Stomach (tissue), 8 donors: ENCODE measurements at regions not wholly inside any gene's neighbourhood (a gene's known extent, or its start where the extent isn't known, plus 50 kb on each side); places are given as distances from the start of the nearest gene placed in this dataset.
"Not testable (repeated sequence)": the region's sequence is repeated elsewhere in the genome, so short reads cannot be mapped to it uniquely, and the experiment has no call there.

Source experiments
- DNase-seq, 2 donors: peaks; one replicate each; pipeline versions ENCODE4 v3.0.0 to v3.0.0-alpha.2; 2013 to 2019
- H3K27ac ChIP-seq, 5 donors: fragments of 200-600 bp in 4 of 5; sonication (generic) in 4 of 5; one replicate each; pipeline ENCODE4 v1.5.1; 2013 to 2019; ENCODE audit warnings: mild to moderate bottlenecking in 1 of 5, moderate library complexity in 1 of 5
- H3K27me3 ChIP-seq, 3 donors: fragments of 200-600 bp; sonication (generic); one replicate each; pipeline ENCODE4 v1.5.1; 2017 to 2019; ENCODE audit warnings: mixed run types in 1 of 3
- H3K36me3 ChIP-seq, 4 donors: fragments of 200-600 bp; sonication (generic); 1 replicate in 3 of 4; 2 replicates in 1 of 4; pipeline ENCODE4 v1.5.1; 2016 to 2019
- H3K4me1 ChIP-seq, 4 donors: fragments of 200-600 bp; sonication (generic); one replicate each; pipeline ENCODE4 v1.5.1; 2016 to 2019
- H3K4me3 ChIP-seq, 4 donors: fragments of 200-600 bp; sonication (generic) in 3 of 4; one replicate each; pipeline ENCODE4 v1.5.1; 2016 to 2019; ENCODE audit warnings: mild to moderate bottlenecking in 1 of 4
- H3K9me3 ChIP-seq, 4 donors: fragments of 200-600 bp; sonication (generic); one replicate each; pipeline ENCODE4 v1.5.1; 2016 to 2019
- CTCF ChIP-seq, 7 experiments: fragments of 450-650 bp in 4 of 7; fragments of 200-600 bp in 3 of 7; sonication (generic) in 3 of 7; IDR thresholded peaks; one replicate each; pipeline ENCODE4 v1.5.1; 2016 to 2019; ENCODE audit warnings: antibody characterized with exemption in 7 of 7, control low read depth in 2 of 7, mild to moderate bottlenecking in 1 of 7
- EP300 ChIP-seq: sonication (generic); formaldehyde crosslinking; IDR thresholded peaks from one replicate; pipeline ENCODE4 v1.6.1; 2017; ENCODE audit warnings: antibody characterized with exemption
- POLR2A ChIP-seq, 4 donors: fragments of 450-650 bp; IDR thresholded peaks; one replicate each; pipeline ENCODE4 v1.6.1; 2016; ENCODE audit warnings: antibody characterized with exemption in 4 of 4, control low read depth in 2 of 4, mild to moderate bottlenecking in 1 of 4, moderate library complexity in 1 of 4
- POLR2AphosphoS5 ChIP-seq, 3 donors: sonication (generic); formaldehyde crosslinking; IDR thresholded peaks; one replicate each; pipeline ENCODE4 v1.6.1; 2016; ENCODE audit warnings: antibody characterized with exemption in 3 of 3
- WGBS, 5 donors: extraction: QIAGEN DNeasy Blood & Tissue Kit in 3 of 5; methylation state at CpG; one replicate each; pipeline versions ENCODE4 v1.1.5 to v1.1.7; 2013 to 2018; 5-methylcytosine and 5-hydroxymethylcytosine counted together
- intact Hi-C: fragments of 100-400 bp; cut with DNase I; formaldehyde crosslinking; loops from one replicate; pipeline ENCODE4 v1.15.1; 2023; ENCODE audit warnings: low total_unique reads
- donor health status: healthy with polysubstance abuse.
- donor health status: Bipolar disorder and iron deficiency.
- donor health status: healthy.

- H3K9me3 ChIP-seq, DNase-seq, H3K27ac ChIP-seq, H3K27me3 ChIP-seq, H3K4me1 ChIP-seq, H3K36me3 ChIP-seq, H3K4me3 ChIP-seq, intact Hi-C loops: not testable (repeated sequence)
- 73 to 84% (median 82%) methylated on average over 2 to 3 of the region's 3 CpGs for WGBS, 5 donors
These were observed 476.0 kb upstream of the CHD1 start for GRCh38 chr5:99404764-99405302.

- intact Hi-C loops, DNase-seq, H3K36me3 ChIP-seq, H3K4me3 ChIP-seq, H3K9me3 ChIP-seq, H3K27ac ChIP-seq, H3K27me3 ChIP-seq, H3K4me1 ChIP-seq: not testable (repeated sequence)
- WGBS, 5 donors = 81 to 91% (median 91%) methylated on average over 1 of the region's 1 CpG
These were observed 471.8 kb upstream of the CHD1 start for GRCh38 chr5:99400571-99400970.

GRCh38 chr5:99398976-99399375, 470.2 kb upstream of the CHD1 start:
- no peak overlapping the region for H3K4me3 ChIP-seq
- TF ChIP-seq POLR2AphosphoS5 (IDR thresholded peaks at IDR 0.05) = no peak
- no peak for TF ChIP-seq CTCF (IDR thresholded peaks at IDR 0.05)
- no peak for TF ChIP-seq EP300
- TF ChIP-seq POLR2A (IDR thresholded peaks at IDR 0.05) = no peak
- DNase-seq = no peak
- no peak overlapping the region for H3K27ac ChIP-seq
- no peaks in the 10 kb centered on the region for H3K27me3 ChIP-seq
- H3K9me3 ChIP-seq = peaks cover 0 to 8% (median 3%) of the 10 kb centered on the region in 4 donors
- intact Hi-C loops = no loop called here
- no peaks in the 10 kb centered on the region for H3K4me1 ChIP-seq
- no peaks in the 10 kb centered on the region for H3K36me3 ChIP-seq

GRCh38 chr5:99386406-99387077, 457.7 kb upstream of the CHD1 start:
- 43 to 72% (median 60%) methylated on average over 1 of the region's 1 CpG for WGBS, 5 donors
- H3K9me3 ChIP-seq = peaks cover 0 to 20% (median 10%) of the 10 kb centered on the region in 4 donors
- TF ChIP-seq EP300 (no peak), CTCF (IDR thresholded peaks at IDR 0.05) (no peak), POLR2A (IDR thresholded peaks at IDR 0.05) (no peak), POLR2AphosphoS5 (IDR thresholded peaks at IDR 0.05) (no peak)
- no peaks in the 10 kb centered on the region for H3K4me1 ChIP-seq
- H3K36me3 ChIP-seq = no peaks in the 10 kb centered on the region
- H3K4me3 ChIP-seq = no peak overlapping the region
- no peak overlapping the region for H3K27ac ChIP-seq
- DNase-seq = no peak
- no peaks in the 10 kb centered on the region for H3K27me3 ChIP-seq
- intact Hi-C loops = no loop called here

- peaks cover 0 to 18% (median 8%) of the 10 kb centered on the region in 4 donors for H3K9me3 ChIP-seq
- no peak overlapping the region for H3K4me3 ChIP-seq
- H3K36me3 ChIP-seq = no peaks in the 10 kb centered on the region
- no peaks in the 10 kb centered on the region for H3K27me3 ChIP-seq
- H3K4me1 ChIP-seq = no peaks in the 10 kb centered on the region
- 71 to 82% (median 78%) methylated on average over 4 of the region's 4 CpGs for WGBS, 5 donors
- no peak for TF ChIP-seq POLR2A (IDR thresholded peaks at IDR 0.05)
- TF ChIP-seq EP300 = no peak
- no peak for TF ChIP-seq CTCF (IDR thresholded peaks at IDR 0.05)
- no peak for TF ChIP-seq POLR2AphosphoS5 (IDR thresholded peaks at IDR 0.05)
- intact Hi-C loops = no loop called here
- H3K27ac ChIP-seq = no peak overlapping the region
- DNase-seq = no peak
These were observed 450.4 kb upstream of the CHD1 start for GRCh38 chr5:99379187-99379586.
